ENCODE measurements at regions not wholly inside any gene's neighbourhood (a gene's known extent, or its start where the extent isn't known, plus 50 kb on each side); places are given as distances from the start of the nearest gene placed in this dataset.

DNA sequence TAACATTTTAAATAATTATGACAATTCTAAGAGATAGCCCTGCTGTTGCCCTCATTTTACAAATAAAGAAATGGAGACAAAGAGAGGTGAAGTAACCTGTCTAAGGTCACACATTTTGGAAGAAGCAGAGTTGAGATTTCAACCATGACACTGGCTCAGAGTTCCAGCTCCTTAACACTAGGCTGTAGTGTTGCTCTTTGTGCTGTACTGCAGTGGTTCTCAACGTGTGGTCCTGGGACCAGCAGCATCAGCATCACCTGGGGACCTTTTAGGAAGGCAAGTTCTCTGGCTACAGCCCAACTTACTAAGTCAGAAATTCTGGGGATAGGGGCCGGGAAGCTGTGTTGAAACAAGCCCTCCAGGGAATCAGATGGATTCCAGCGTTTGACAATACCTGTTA, 62.4 kb upstream of the FERMT1 start:
- no peak for DNase-seq (ENCODE audit: low spot score in 2 of 2)
- Histone ChIP-seq H3K36me3 (no peaks in the 10 kb centered on the region), H3K9me3 (no peaks in the 10 kb centered on the region), H3K4me1 (no peaks in the 10 kb centered on the region), H3K4me3 (no peak overlapping the region), H3K27me3 (no peaks in the 10 kb centered on the region), H3K27ac (no peak overlapping the region)
- intact Hi-C loops (cut with DNase I), result no loop called here
- TF ChIP-seq, protein P1, sequence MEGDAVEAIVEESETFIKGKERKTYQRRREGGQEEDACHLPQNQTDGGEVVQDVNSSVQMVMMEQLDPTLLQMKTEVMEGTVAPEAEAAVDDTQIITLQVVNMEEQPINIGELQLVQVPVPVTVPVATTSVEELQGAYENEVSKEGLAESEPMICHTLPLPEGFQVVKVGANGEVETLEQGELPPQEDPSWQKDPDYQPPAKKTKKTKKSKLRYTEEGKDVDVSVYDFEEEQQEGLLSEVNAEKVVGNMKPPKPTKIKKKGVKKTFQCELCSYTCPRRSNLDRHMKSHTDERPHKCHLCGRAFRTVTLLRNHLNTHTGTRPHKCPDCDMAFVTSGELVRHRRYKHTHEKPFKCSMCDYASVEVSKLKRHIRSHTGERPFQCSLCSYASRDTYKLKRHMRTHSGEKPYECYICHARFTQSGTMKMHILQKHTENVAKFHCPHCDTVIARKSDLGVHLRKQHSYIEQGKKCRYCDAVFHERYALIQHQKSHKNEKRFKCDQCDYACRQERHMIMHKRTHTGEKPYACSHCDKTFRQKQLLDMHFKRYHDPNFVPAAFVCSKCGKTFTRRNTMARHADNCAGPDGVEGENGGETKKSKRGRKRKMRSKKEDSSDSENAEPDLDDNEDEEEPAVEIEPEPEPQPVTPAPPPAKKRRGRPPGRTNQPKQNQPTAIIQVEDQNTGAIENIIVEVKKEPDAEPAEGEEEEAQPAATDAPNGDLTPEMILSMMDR (IDR thresholded peaks at IDR 0.05), result no peak

- H3K36me3 ChIP-seq, result no peaks in the 10 kb centered on the region
- H3K9me3 ChIP-seq, result no peaks in the 10 kb centered on the region
- TF ChIP-seq, protein P1 (IDR thresholded peaks at IDR 0.05), result no peak
- intact Hi-C loops (cut with DNase I), result no loop called here
- no peaks in the 10 kb centered on the region for H3K27me3 ChIP-seq
- H3K27ac ChIP-seq, result no peak overlapping the region
- H3K4me1 ChIP-seq, result no peaks in the 10 kb centered on the region
- DNase-seq (ENCODE audit: low spot score in 2 of 2), result no peak
- H3K4me3 ChIP-seq, result no peak overlapping the region
Observed at GRCh38 chr20:6184086-6184485, 61.3 kb upstream of the FERMT1 start.

GRCh38 chr20:6180531-6180930, 57.7 kb upstream of the FERMT1 start:
- Histone ChIP-seq H3K36me3 (no peaks in the 10 kb centered on the region), H3K27ac (no peak overlapping the region), H3K4me1 (no peaks in the 10 kb centered on the region), H3K9me3 (no peaks in the 10 kb centered on the region), H3K4me3 (no peak overlapping the region), H3K27me3 (no peaks in the 10 kb centered on the region)
- TF ChIP-seq, protein P1 (IDR thresholded peaks at IDR 0.05), result no peak
- DNase-seq (ENCODE audit: low spot score in 2 of 2), result no peak
- intact Hi-C loops (cut with DNase I), result no loop called here

- H3K36me3 ChIP-seq, result no peaks in the 10 kb centered on the region
- DNase-seq (ENCODE audit: low spot score in 2 of 2), result no peak
- H3K9me3 ChIP-seq, result no peaks in the 10 kb centered on the region
- TF ChIP-seq, protein P1 (IDR thresholded peaks at IDR 0.05), result peak in 2 of 3 experiments; percentile 28 to 52
- no peak overlapping the region for H3K4me3 ChIP-seq
- no peaks in the 10 kb centered on the region for H3K27me3 ChIP-seq
- intact Hi-C loops (cut with DNase I), result loop anchor here (2.0 kb wide), 1 partner anchor 1108 kb away; no protein-coding TSS in a partner anchor
- no peak overlapping the region for H3K27ac ChIP-seq
- H3K4me1 ChIP-seq, result no peaks in the 10 kb centered on the region
Observed at GRCh38 chr20:6178537-6178936, 55.7 kb upstream of the FERMT1 start.

- H3K4me1 ChIP-seq, result no peaks in the 10 kb centered on the region
- intact Hi-C loops (cut with DNase I), result no loop called here
- TF ChIP-seq, protein P1 (IDR thresholded peaks at IDR 0.05), result no peak
Observed at GRCh38 chr20:6173481-6173880, 50.7 kb upstream of the FERMT1 start.

More at GRCh38 chr20:6173481-6173880, 50.7 kb upstream of the FERMT1 start:
- no peak for DNase-seq (ENCODE audit: low spot score in 2 of 2)
- no peaks in the 10 kb centered on the region for H3K9me3 ChIP-seq
- no peaks in the 10 kb centered on the region for H3K36me3 ChIP-seq
- H3K4me3 ChIP-seq, result no peak overlapping the region
- H3K27me3 ChIP-seq, result no peaks in the 10 kb centered on the region
- H3K27ac ChIP-seq, result no peak overlapping the region
